NCI-H748 treated with DMSO at 0.1 percent for 48 hours (cell line): ENCODE measurements at regions not wholly inside any gene's neighbourhood (a gene's known extent, or its start where the extent isn't known, plus 50 kb on each side); places are given as distances from the start of the nearest gene placed in this dataset.

Experiments used
- DNase-seq: peaks from one replicate; lab custom pipeline; 2025; lab: John Stamatoyannopoulos, UW

DNA sequence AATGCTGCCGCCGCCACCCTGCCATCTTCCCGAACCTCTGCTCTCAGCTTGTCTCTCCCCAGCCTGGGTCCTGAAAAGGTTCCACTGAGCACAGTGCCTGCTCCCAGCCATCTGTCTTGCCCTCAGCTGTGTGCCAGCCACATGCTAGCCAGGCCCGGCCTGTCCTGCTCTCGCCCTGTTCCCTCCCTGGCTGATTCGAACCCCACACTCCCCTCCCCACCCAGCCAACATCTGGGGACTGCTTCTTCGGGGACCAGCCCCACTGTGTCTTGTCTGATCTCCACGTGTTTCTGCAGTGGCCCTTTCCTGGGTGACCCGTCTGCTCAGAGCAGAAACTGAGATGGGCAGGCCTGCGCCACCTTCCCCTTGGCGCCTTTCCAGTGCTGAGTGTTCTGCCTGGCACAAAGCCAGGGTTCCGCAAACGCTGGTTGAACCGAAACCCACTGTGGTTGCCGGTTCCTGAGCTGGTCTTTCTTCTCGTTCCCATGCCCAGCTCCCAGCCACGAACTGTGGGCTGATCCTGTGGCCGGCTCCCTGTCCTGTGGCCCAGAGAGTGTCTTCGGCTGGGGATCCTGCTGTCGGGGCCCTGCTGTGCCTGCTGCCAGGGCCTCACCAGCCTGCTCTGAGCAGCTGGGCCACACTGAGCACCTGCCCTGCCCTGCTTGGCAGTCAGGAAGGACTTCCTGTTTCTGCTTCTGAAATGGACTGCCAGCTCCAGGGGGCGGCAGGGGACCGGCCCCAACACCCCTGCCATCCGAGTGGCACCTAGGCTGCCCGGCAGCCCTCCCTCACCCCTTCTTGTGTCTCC is 62.7 kb upstream of the KLF13 start:
- peak; percentile 19 for DNase-seq

DNA sequence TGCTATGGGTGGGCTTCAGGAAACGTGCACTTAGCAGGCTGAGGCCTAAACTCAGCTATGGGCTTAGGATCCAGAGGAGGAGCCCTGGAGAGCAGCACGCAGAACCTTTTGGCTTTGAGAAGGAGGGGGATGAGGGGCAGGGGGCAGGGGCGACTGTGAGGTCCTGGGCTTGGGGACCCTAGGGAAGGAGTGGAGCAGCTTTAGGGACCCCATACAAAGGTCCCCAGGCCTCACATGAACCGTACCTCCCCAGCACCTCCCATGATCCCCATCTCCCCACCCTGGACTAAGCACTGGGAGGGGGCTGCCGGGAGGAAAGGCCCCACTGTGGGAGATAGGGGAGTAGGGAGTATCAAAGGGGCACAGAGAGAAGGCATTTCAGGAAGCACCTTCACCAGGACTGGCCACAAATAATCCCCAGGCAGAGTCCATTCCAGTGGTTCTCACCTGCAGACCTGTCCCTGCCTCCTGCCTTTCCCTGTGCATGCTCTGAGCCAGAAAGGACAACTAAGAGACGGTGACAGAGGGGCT is 62.0 kb upstream of the KLF13 start:
- no peak for DNase-seq

- DNase-seq, result no peak
These were observed 61.4 kb upstream of the KLF13 start for GRCh38 chr15:31265090-31265870.

GRCh38 chr15:31265871-31266711 is 60.5 kb upstream of the KLF13 start:
- DNase-seq, result no peak

DNA sequence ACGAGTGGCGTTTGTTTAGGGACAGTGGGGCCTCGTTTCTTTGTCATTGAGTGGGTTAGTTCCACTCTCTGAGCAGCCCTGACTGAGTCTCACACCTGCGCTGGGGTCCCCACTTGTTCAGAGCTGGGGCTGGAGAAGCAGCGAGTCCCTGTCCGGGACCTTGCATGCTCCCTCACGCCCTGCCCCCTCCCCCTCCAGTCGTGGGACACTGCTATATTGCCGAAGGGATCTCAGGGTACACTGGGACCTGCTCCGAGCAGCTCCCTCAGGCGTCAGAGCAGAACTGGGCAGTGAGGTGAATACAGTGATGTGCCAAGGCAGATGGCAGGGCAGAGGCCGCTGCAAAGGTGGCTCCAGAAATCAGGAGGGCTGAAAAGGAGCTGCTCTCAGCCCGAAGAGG is 59.9 kb upstream of the KLF13 start:
- DNase-seq, result no peak

DNA sequence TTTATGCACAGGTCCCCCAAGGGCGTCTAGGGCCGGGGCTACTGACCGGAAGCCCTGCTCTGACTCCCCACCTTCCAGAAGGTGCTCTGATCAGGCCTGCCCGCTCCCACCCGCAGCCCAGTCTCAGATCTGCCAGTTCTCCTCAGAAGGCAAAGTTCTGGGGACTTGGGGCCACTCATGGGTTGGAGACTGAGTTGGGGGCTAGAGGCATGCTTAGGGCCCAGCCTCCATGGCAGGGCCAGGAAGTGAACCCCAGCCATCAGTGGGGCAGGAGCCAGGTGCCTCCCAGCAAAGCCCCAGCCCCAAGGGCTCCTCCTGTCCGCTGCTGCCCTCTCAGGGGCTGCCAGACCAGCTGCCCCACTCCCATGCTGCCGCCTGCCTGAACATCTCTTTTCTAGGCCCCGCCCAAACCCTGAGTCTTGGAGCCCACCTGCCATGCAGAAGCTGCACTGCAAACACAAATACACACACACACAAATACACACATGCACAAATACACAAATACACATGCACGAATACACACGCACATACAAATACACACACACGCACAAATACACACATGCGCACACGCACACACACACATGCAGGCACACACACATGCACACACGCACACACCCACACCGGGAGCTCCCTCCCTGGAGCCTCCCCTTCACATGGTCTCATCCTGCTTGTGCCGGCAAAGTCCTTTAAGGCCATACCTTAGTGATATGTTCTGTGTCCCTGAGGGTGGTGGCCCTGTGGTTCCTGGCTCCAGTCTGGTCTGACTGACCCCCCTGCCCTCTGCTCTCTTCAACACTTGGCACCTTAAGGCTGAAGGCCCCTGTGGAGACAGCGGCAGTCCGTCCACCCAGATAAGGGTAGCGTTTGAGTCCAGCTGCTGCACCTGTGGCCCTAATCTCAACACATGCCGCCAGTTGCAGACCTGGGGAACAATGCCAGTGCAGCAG is 59.2 kb upstream of the KLF13 start:
- DNase-seq, result no peak

- DNase-seq, result no peak
These were observed 58.5 kb upstream of the KLF13 start for GRCh38 chr15:31268108-31268501.

DNA sequence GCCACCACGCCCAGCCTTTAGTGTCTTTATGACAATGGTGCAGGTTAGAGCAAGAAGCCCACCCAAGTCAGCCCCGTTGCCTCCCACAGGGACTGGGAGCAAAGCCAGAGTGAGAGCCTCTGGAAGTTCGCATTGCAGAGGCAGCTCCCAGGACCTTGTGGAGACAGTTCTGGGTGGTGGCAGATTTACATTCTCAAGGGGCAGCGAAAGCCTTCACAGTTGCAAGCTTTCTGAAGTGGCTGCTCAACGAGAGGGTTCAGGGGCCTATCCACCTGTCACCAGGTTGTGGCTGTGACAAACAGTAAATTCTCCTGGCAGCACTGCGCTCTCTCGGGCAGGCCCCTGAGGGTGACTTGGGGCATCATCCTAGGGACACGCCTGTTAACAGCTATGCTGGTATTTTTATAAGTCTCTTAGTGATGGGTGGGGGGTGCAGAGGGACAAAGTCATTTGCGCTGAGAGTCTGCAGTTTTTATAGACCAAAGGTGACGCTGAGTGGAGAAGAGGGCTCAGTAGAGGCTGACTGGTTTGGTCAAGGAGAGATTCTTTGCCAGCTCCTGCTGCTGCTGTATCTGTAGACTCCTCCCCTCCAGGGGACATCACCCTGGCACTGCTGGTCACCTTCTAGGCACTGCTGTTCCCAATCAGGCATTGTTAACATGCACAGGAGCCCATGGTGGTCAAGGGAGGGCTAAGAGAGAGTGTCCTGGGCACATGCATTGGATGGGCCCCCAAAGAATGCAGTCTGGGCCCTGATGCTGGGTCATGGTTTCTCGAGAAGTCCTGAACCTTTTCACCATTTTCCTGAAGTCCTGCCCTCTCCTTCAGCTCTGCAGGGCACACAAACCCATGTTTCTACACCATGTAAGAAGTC is 57.5 kb upstream of the KLF13 start:
- no peak for DNase-seq

DNA sequence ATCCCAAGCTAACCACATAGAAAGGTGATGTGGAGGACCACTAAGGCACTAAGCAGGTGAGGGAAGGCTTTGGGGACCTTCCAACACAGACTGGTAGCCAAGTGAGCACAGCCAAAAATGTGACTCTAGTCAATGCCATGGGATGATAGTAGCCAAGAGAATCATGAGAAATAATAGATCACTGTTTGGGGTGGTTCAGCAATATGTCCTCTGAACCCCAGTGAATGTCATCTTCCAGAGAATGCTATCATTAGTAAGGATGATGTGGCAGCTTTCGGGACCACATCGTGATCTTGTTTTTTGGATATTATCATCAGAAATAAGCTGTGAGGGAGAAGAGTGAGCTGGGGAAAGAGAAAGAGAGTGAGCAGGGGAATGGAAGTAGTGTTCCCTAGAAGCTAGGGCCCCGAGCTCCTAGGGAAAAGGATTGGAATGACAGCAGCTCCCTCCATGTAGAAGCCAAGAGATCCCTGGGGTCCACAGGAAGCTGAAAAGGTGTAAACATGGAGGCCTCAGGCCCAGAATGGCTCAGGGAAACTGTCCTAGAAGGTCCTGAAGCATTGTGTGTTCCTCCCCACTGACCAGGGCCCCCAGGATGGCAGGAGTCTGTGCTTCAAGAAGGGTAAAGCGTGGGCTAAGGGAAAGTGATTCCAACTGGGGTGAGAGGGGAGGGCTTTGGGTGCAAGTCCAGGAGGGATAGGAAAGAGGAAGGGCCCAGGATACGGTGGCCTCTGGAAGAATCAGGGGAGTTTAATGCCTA is 56.6 kb upstream of the KLF13 start:
- no peak for DNase-seq

GRCh38 chr15:31270767-31271166 is 55.9 kb upstream of the KLF13 start:
- no peak for DNase-seq

DNA sequence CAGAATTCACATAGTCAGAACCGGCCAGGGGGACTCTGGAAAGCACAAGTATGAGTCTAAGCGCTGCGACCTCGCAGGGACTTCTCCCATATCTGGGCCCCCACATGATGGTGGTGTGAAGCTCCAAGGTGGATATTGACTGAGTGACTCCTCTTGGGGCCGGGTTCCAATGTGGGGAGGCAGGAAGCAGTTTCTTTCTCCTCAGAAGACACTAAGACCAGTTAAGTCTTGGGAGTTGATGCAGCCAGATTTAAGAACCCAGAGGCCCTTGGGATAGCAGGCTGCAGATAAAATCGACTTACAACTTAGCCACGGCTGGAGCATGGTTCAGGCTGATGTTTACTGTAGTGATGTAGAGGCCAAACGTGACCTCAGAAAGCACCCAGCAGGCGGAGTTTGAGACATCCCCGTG is 55.4 kb upstream of the KLF13 start:
- DNase-seq, result no peak

DNA sequence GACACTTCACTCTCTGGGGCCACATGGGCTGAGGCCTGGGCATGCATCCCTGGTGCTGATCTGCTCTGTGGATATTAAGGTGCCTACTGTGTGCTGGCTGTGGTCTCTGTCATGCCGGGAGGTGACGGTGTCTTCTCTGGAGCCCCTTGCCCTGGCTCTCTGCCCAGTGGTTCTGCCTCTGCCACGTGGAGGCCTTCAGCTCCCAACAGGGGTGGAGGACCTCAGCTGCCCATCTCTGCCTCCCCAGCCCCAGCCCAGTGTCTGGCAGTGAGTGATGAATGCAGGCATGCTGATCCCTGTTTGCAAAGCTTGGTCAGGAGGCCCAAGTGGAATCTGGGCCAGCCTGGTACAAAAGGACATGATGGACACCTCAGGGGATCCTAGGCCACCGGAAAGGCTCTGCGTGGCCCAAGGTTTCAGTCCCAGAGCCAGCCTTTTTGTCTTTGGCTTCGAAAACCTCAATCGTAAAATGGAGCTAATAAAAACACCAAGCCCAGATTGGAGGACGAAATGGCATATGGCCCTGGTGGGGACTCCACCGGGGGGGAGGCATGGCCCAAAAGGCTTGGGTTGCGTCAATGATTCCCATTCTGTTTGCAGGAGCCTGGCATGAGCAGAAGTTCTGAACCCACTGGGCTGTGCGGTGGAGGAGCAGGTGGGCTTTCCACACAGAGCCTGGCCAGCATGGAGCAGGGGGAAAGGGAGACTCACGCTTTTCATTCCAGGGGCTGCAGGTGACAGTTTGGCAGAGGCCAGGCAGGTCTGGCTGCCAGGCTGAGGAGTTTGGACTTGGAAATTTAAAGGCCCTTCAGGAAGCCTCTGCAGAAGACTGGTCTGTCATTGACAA is 54.7 kb upstream of the KLF13 start:
- DNase-seq, result no peak

DNA sequence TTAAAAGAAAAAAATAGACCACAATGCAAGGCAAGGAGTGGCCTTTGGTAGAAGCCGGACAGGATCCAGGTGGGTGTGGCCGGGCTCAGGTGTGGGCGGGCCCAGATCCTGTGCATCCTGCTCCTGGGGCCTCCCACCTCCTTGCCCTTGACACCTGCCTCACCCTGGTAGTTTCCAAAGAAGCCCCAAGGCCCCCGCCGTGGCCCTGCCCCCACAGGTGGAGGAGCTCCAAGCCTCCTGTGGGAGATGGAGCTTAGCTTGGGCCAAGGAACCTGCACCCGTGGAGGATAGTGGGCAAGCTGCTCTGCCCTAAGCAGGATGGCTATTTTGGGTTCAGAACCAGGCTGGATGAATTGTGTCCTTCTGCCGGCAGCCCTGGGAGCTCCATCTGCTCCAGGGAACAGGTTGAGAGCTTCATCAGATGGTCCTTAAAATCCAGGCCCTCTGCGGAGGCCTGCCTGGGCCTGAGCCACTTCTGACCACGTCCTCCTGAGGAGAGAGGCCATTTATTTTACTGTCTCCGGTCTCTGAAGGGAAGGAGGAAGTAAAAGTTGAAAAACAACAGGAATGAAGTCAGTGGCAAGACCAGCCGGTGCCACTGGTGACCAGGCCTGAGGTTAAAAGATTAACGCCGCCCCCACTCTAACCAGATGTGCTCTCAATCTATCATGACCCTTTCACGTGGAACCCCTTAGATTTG is 53.9 kb upstream of the KLF13 start:
- DNase-seq, result no peak

DNA sequence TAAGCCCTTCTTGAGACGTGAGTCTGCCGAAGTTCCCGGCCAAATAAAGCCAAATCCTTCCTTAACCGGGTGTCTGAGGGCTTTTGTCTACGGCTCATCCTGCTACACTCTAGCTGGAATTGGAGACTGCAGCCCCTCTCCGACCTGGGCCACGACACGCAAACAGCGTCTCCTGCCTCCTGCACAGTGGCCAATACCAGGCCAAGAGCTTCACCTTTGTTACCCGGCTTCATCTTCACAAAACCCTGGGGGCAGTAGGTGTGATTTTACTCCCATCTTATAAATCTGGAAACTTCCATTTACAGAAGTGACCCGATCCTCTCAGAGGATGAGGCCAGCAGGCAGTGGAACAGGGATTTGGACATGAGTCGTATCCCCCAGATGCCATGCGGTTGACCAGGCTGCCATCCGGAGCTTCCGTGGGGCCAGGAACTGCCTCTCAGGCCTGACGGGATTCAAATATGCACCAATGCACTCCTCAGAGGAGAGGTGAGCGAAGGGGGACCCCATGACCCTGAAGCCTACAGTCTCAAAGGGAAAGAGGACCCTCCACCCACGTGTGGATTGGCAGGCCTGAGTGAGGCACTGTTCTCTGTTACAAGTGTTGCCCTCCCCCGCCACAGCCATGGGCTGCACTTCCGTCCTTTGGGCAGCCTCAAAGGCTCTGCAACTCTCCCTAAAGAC is 53.2 kb upstream of the KLF13 start:
- no peak for DNase-seq

- no peak for DNase-seq
These were observed 51.9 kb upstream of the KLF13 start for GRCh38 chr15:31274496-31275330.
